SK-N-SH (cell line): ENCODE measurements at regions not wholly inside any gene's neighbourhood (a gene's known extent, or its start where the extent isn't known, plus 50 kb on each side); places are given as distances from the start of the nearest gene placed in this dataset.

ENCODE experiments used
- CTCF ChIA-PET: fragments of 300-600, 350-600 bp; formaldehyde crosslinking; extraction: SDS; loops from one replicate; lab custom pipeline; 2021; lab: Yijun Ruan, JAX
- POLR2A ChIA-PET: fragments of 350-600 bp; sonication (Branson Sonifier 250); formaldehyde crosslinking; extraction: SDS; loops from one replicate; lab custom pipeline; 2020; ENCODE audit warnings: antibody characterized with exemption, inconsistent platforms; lab: Yijun Ruan, JAX
- DNase-seq: peaks from one replicate; pipeline ENCODE4 v3.0.0; 2012
- H2AFZ ChIP-seq: fragments of 200-600 bp; sonication (generic); 2 replicates; pipeline ENCODE4 v1.8.1; 2016; ENCODE audit warnings: antibody characterized with exemption, mild to moderate bottlenecking, low read depth
- H3F3A ChIP-seq: fragments of 200-600 bp; sonication (generic); replicated peaks from 2 replicates; pipeline ENCODE3; 2016; ENCODE audit warnings: antibody characterized with exemption, mild to moderate bottlenecking; ENCODE audit not compliant: insufficient read depth
- H3K27ac ChIP-seq, 2 experiments: fragments of 200-500 bp in 1 of 2; fragments of 200-600 bp in 1 of 2; sonication (Bioruptor generic) in 1 of 2; sonication (generic), shearing (Covaris generic) in 1 of 2; 2 replicates each; pipeline versions ENCODE4 v1.5.1 to v1.6.1; 2014 to 2016; ENCODE audit warnings: low read depth in 2 of 2, inconsistent platforms in 1 of 2, low read length in 1 of 2, mild to moderate bottlenecking in 1 of 2, mixed read lengths in 1 of 2
- H3K27me3 ChIP-seq: fragments of 200-600 bp; sonication (generic), shearing (Covaris generic); 2 replicates; pipeline ENCODE4 v1.6.1; 2016; ENCODE audit warnings: mixed run types; ENCODE audit not compliant: insufficient read depth
- H3K36me3 ChIP-seq, 2 experiments: fragments of 200-500 bp in 1 of 2; fragments of 200-600 bp in 1 of 2; sonication (Bioruptor generic) in 1 of 2; sonication (generic) in 1 of 2; replicated peaks in 1 of 2; 2 replicates each; pipeline versions ENCODE3 to v1.5.1; 2014 to 2016; ENCODE audit warnings: low read length in 1 of 2, mild to moderate bottlenecking in 1 of 2; ENCODE audit not compliant: insufficient read depth in 2 of 2, control insufficient read depth in 1 of 2
- H3K4me1 ChIP-seq, 2 experiments: fragments of 200-500 bp in 1 of 2; fragments of 200-600 bp in 1 of 2; sonication (Bioruptor generic) in 1 of 2; sonication (generic), shearing (Covaris generic) in 1 of 2; 2 replicates each; pipeline versions ENCODE4 v1.5.1 to v1.6.1; 2014 to 2016; ENCODE audit warnings: low read depth in 1 of 2, low read length in 1 of 2, mixed run types in 1 of 2; ENCODE audit not compliant: insufficient read depth in 2 of 2, control insufficient read depth in 1 of 2
- H3K4me2 ChIP-seq: fragments of 200-600 bp; sonication (generic), shearing (Covaris generic); 2 replicates; pipeline ENCODE4 v1.6.1; 2017; ENCODE audit warnings: mixed run types
- H3K4me3 ChIP-seq, 2 experiments: fragments of 200-500 bp in 1 of 2; fragments of 200-600 bp in 1 of 2; sonication (Bioruptor generic) in 1 of 2; sonication (generic), shearing (Covaris generic) in 1 of 2; 2 replicates each; pipeline versions ENCODE4 v1.5.1 to v1.8.1; 2014 to 2016; ENCODE audit warnings: low read depth in 2 of 2, inconsistent platforms in 1 of 2, low read length in 1 of 2, mild to moderate bottlenecking in 1 of 2, mixed read lengths in 1 of 2, moderate library complexity in 1 of 2
- H3K79me2 ChIP-seq: fragments of 200-600 bp; sonication (generic); 2 replicates; pipeline ENCODE4 v1.8.1; 2017; ENCODE audit warnings: mild to moderate bottlenecking; ENCODE audit not compliant: insufficient read depth
- H3K9ac ChIP-seq: fragments of 200-600 bp; sonication (generic); 2 replicates; pipeline ENCODE4 v1.6.1; 2017; ENCODE audit warnings: mixed run types
- H3K9me2 ChIP-seq: fragments of 200-600 bp; sonication (generic); 2 replicates; pipeline ENCODE4 v1.6.1; 2017; ENCODE audit warnings: mixed run types
- H3K9me3 ChIP-seq: fragments of 200-600 bp; sonication (generic); 2 replicates; pipeline ENCODE4 v1.6.1; 2017; ENCODE audit warnings: mixed run types, mild to moderate bottlenecking, moderate library complexity
- H4K20me1 ChIP-seq: fragments of 200-600 bp; sonication (generic); 2 replicates; pipeline ENCODE4 v1.6.1; 2017; ENCODE audit warnings: mild to moderate bottlenecking, mixed run types; ENCODE audit not compliant: insufficient read depth
- CTCF ChIP-seq: fragments of 200-600 bp; sonication (generic); IDR thresholded peaks from 2 replicates; pipeline ENCODE4 v1.6.1; 2017; ENCODE audit warnings: antibody characterized with exemption, mild to moderate bottlenecking, moderate library complexity
- ELF1 ChIP-seq: IDR thresholded peaks from 2 replicates; pipeline ENCODE4 v1.4.0; 2012
- EZH2phosphoT487 ChIP-seq: fragments of 200-600 bp; sonication (generic); IDR thresholded peaks from 2 replicates; pipeline ENCODE4 v1.6.1; 2017; ENCODE audit warnings: low read depth, mixed run types, mild to moderate bottlenecking, antibody characterized with exemption, moderate library complexity, borderline replicate concordance
- JUND ChIP-seq: IDR thresholded peaks from 2 replicates; pipeline ENCODE4 v1.4.0; 2012
- NRF1 ChIP-seq: IDR thresholded peaks from 2 replicates; pipeline ENCODE4 v1.6.1; 2012; ENCODE audit warnings: low read depth, mild to moderate bottlenecking, low read length
- PBX3 ChIP-seq: IDR thresholded peaks from 2 replicates; pipeline ENCODE4; 2012
- SMC3 ChIP-seq: IDR thresholded peaks from 2 replicates; pipeline ENCODE4 v1.6.1; 2012; ENCODE audit warnings: low read depth, low read length, improper control_type of control experiment
- WGBS: methylation state at CpG from one replicate; pipeline ENCODE4 v1.1.6; 2017; ENCODE audit warnings: low lambda C conversion rate; 5-methylcytosine and 5-hydroxymethylcytosine counted together

- Histone ChIP-seq H3K79me2 (no peaks in the 10 kb centered on the region), H3K4me2 (no peak overlapping the region), H3K9ac (no peak overlapping the region), H3K36me3 (no peaks in the 10 kb centered on the region), H3K27me3 (no peaks in the 10 kb centered on the region), H3K9me2 (0 out of 2 replicates have a peak, but pooled peaks cover 3% of the 10 kb centered on the region), H3K4me1 (peaks cover 0 to 4% of the 10 kb centered on the region in 2 experiments; a peak in 1 of 4 replicates), H3K27ac (no peak overlapping the region), H4K20me1 (no peaks in the 10 kb centered on the region), H2AFZ (no peak overlapping the region), H3K4me3 (no peak overlapping the region), H3F3A (no peaks in the 10 kb centered on the region), H3K9me3 (0 out of 2 replicates have a peak, but pooled peaks cover 5% of the 10 kb centered on the region)
- CTCF ChIA-PET: interaction anchor here (0.9 to 1.0 kb wide), 2 partner anchors 9 to 188 kb away, joined by 3 to 4 read pairs; no protein-coding TSS in a partner anchor
- TF ChIP-seq ELF1 (no peak), SMC3 (no peak)
- POLR2A ChIA-PET: no interaction called here
- 8% methylated on average over 4 of the region's 4 CpGs for WGBS
- peak; percentile 4 for DNase-seq
Measured at GRCh38 chr2:41510108-41510507, 537.7 kb upstream of the PKDCC start.

GRCh38 chr2:41521211-41521610 is 526.6 kb upstream of the PKDCC start:
- Histone ChIP-seq H3K9ac (no peak overlapping the region), H3F3A (no peaks in the 10 kb centered on the region), H2AFZ (no peak overlapping the region), H3K4me3 (no peak overlapping the region), H3K9me3 (no peaks in the 10 kb centered on the region), H3K4me1 (no peaks in the 10 kb centered on the region), H3K4me2 (no peak overlapping the region), H4K20me1 (no peaks in the 10 kb centered on the region), H3K79me2 (no peaks in the 10 kb centered on the region), H3K27ac (no peak overlapping the region), H3K27me3 (no peaks in the 10 kb centered on the region), H3K36me3 (no peaks in the 10 kb centered on the region), H3K9me2 (no peaks in the 10 kb centered on the region)
- no peak for TF ChIP-seq EZH2phosphoT487
- no peak for TF ChIP-seq CTCF
- ChIA-PET CTCF (interaction anchor here (1.1 kb wide), 1 partner anchor 177 kb away, joined by 3 read pairs; no protein-coding TSS in a partner anchor), POLR2A (no interaction called here)
- no peak for DNase-seq

GRCh38 chr2:41527525-41528323 is 520.1 kb upstream of the PKDCC start:
- DNase-seq: no peak
- 29% methylated on average over 6 of the region's 6 CpGs for WGBS
- Histone ChIP-seq H3K27ac (no peak overlapping the region), H3K9me2 (no peaks in the 10 kb centered on the region), H3K27me3 (no peaks in the 10 kb centered on the region), H3F3A (no peaks in the 10 kb centered on the region), H3K79me2 (no peaks in the 10 kb centered on the region), H2AFZ (no peak overlapping the region), H3K9ac (no peak overlapping the region), H3K9me3 (no peaks in the 10 kb centered on the region), H3K4me3 (no peak overlapping the region), H3K4me2 (no peak overlapping the region), H3K4me1 (no peaks in the 10 kb centered on the region), H3K36me3 (no peaks in the 10 kb centered on the region), H4K20me1 (no peaks in the 10 kb centered on the region)
- ChIA-PET POLR2A (no interaction called here), CTCF (no interaction called here)
- TF ChIP-seq PBX3 (no peak), JUND (no peak), NRF1 (no peak)
